Retinal pigment epithelial cell (primary cell): ENCODE measurements at regions not wholly inside any gene's neighbourhood (a gene's known extent, or its start where the extent isn't known, plus 50 kb on each side); places are given as distances from the start of the nearest gene placed in this dataset.

Experiments used
- DNase-seq: peaks from one replicate; pipeline ENCODE4 v3.0.0-alpha.2; 2010; ENCODE audit warnings: low read depth
- H3K4me3 ChIP-seq: 2 replicates; pipeline ENCODE4 v1.5.1; 2011; ENCODE audit warnings: mild to moderate bottlenecking, low read length, control low read depth, moderate library complexity
- TF ChIP-seq, protein P1 (sequence below): conservative IDR thresholded peaks from 2 replicates; pipeline ENCODE4 v1.5.1; 2011; ENCODE audit warnings: low read depth, low read length, control low read depth, inconsistent platforms

DNA sequence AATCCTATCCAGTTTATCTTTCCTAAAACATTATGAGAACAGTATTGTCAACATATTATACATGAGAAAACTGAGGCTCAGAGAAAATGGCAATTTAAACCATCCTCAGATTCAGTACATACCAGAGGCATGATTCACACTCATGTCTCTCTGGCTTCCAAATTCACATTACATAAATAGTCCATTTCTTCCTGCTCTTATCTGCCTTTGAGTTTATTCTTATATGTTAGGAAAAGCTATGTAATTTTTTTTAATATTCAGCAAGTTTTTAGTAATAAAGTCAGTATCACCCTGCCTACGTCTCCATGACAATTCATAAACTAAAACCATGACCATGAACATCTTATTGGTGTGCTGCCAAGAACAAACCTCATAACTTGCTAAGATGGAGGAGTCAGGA lies 1260.2 kb upstream of the SORCS1 start:
- TF ChIP-seq, protein P1, sequence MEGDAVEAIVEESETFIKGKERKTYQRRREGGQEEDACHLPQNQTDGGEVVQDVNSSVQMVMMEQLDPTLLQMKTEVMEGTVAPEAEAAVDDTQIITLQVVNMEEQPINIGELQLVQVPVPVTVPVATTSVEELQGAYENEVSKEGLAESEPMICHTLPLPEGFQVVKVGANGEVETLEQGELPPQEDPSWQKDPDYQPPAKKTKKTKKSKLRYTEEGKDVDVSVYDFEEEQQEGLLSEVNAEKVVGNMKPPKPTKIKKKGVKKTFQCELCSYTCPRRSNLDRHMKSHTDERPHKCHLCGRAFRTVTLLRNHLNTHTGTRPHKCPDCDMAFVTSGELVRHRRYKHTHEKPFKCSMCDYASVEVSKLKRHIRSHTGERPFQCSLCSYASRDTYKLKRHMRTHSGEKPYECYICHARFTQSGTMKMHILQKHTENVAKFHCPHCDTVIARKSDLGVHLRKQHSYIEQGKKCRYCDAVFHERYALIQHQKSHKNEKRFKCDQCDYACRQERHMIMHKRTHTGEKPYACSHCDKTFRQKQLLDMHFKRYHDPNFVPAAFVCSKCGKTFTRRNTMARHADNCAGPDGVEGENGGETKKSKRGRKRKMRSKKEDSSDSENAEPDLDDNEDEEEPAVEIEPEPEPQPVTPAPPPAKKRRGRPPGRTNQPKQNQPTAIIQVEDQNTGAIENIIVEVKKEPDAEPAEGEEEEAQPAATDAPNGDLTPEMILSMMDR: no peak
- no peak overlapping the region for H3K4me3 ChIP-seq
- DNase-seq: no peak

DNA sequence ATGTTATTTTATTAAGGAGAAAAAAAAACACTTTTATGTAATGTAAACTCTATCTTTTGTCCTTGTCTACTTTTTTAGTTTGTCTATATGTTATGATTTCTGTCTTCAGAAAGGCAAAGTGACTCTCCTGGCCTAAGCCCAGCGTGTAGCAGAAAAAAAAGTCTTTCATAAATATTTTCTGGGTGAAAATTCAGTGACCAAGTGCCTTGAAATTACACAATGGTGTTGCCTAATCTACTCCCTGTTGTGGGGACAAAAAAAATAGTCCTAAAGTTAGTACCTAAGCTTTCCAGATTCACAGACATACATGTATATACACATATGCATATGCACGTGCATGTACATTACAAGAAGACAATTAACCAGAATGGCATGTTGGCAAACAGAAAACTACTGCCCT lies 1257.8 kb upstream of the SORCS1 start:
- TF ChIP-seq, protein P1: no peak
- H3K4me3 ChIP-seq: no peak overlapping the region
- no peak for DNase-seq

DNA sequence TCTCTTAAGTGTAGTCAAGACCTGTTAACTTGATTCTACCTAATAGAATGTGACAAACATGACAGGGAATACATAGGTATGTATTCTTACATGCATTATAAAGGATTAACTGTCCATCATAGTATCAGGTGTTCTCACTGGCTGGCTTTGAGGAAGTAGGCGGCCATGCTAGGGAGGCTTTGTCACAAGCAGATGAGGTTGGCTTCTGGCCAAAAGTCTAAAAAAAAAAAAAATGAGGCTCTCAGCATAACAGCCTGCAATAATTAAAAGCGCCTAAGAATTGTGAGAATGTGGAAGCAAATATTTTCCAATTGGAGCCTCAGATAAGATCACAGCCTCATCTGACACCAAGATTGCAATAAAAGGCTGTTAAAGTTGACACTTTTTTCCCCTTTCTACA lies 1256.8 kb upstream of the SORCS1 start:
- peak; percentile 43 for DNase-seq
- no peak overlapping the region for H3K4me3 ChIP-seq
- TF ChIP-seq, protein P1: no peak

DNA sequence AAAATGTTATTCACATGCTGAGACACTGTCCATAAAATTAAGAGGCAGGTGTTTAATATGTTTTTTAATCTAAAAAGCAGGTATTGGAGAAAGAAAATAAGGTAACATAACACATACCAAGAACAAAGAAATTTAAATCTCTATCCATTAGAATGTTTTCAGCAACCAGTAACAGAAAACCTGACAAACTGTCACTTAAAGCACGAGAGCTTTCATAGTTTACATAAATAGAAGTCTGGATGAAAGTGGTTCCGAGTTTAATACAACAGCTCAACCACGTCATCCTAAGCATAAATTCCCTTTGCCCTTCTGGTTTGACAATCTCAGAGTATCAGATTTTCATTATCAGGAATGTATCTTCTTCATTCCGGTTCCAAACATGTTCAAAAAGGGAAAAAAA lies 1249.4 kb upstream of the SORCS1 start:
- no peak for DNase-seq
- TF ChIP-seq, protein P1: no peak
- H3K4me3 ChIP-seq: no peak overlapping the region

DNA sequence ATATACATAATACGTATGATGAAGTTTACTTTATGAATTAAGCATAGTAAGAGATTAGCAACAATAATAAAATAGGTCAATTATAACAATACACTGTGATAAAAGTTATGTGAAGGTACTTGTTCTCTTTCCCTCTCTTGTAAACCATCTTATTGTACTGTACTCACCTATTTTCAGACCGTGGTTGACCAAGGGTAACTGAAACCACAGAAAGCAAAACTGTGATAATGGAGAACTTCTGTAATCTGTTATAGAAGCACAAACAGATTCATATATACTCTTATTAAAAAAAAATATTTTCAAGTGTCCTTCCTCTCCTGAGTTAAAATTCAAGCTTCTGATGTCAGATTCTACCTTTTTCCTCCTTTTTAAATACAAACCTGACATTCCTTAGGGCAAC lies 1247.8 kb upstream of the SORCS1 start:
- no peak overlapping the region for H3K4me3 ChIP-seq
- DNase-seq: no peak
- TF ChIP-seq, protein P1: no peak

DNA sequence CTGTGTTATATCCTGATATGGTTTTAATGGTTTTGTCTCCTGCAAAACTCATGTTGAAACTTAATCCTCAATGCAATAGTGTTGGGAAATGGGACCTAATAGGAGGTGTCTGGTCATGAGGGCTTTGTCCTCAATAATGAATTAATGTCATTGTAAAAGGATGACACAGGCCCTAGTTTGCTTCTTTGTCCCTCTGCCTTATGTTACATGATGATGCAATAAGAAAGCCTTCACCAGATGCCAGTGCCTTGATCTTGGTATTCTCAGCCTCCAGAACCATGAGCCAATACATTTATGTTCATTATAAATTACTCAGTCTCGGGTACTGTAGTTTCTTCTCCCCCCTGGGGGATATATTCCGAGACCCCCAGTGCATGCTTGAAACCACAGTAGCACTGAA lies 1247.4 kb upstream of the SORCS1 start:
- DNase-seq: no peak
- TF ChIP-seq, protein P1: no peak
- no peak overlapping the region for H3K4me3 ChIP-seq

DNA sequence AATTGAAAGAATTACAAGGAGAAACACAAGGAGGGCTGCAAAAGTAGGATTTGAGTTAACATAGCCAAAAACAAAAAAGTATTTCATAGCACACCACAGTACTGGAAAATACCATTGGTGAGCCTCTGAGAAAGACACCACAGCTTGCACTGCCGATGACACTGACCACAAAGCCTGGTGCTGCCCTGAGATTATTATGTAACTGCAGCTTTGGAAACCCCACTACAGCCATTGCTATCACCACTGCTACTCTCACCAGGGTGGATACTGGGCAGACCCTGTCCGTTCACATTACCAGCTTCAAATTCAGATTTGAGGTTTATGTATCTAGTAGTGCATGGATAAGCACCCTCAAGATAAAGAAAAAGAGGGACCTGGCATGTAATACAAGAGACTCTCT lies 1246.7 kb upstream of the SORCS1 start:
- H3K4me3 ChIP-seq: no peak overlapping the region
- TF ChIP-seq, protein P1: no peak
- no peak for DNase-seq
